ENCODE measurements at regions not wholly inside any gene's neighbourhood (a gene's known extent, or its start where the extent isn't known, plus 50 kb on each side); places are given as distances from the start of the nearest gene placed in this dataset.

- Mint-ChIP-seq H3K4me3 (no peak overlapping the region), H3K27ac (no peak overlapping the region), H3K4me1 (peaks cover 7% of the 10 kb centered on the region), H3K9me3 (peaks cover 0 to 6% of the 10 kb centered on the region in 2 donors), H3K27me3 (peaks cover 43% of the 10 kb centered on the region)
- ATAC-seq = no peak
- DNase-seq = no peak
Measured at GRCh38 chr21:38178653-38179470, 77.9 kb upstream of the KCNJ15 start.

- no peak for ATAC-seq
- H3K9me3 Mint-ChIP-seq = peaks cover 0 to 6% of the 10 kb centered on the region in 2 donors
- DNase-seq = no peak
- peaks cover 7% of the 10 kb centered on the region for H3K4me1 Mint-ChIP-seq
- peaks cover 43% of the 10 kb centered on the region for H3K27me3 Mint-ChIP-seq
- H3K27ac Mint-ChIP-seq = no peak overlapping the region
- no peak overlapping the region for H3K4me3 Mint-ChIP-seq
Measured at GRCh38 chr21:38179511-38179910, 77.3 kb upstream of the KCNJ15 start.

- no peak for ATAC-seq
- Mint-ChIP-seq H3K4me3 (no peak overlapping the region), H3K27ac (no peak overlapping the region), H3K27me3 (peaks cover 43% of the 10 kb centered on the region), H3K4me1 (peaks cover 7% of the 10 kb centered on the region), H3K9me3 (peaks cover 0 to 6% of the 10 kb centered on the region in 2 donors)
- DNase-seq = no peak
Measured at GRCh38 chr21:38181096-38181495, 75.7 kb upstream of the KCNJ15 start.

GRCh38 chr21:38182370-38182985 lies 74.3 kb upstream of the KCNJ15 start:
- Mint-ChIP-seq H3K27me3 (peaks cover 43% of the 10 kb centered on the region), H3K4me3 (no peak overlapping the region), H3K27ac (no peak overlapping the region), H3K9me3 (peaks cover 0 to 6% of the 10 kb centered on the region in 2 donors), H3K4me1 (peaks cover 7% of the 10 kb centered on the region)
- ATAC-seq (no peak), DNase-seq (no peak)

- no peak for ATAC-seq
Measured at GRCh38 chr21:38183961-38184360, 72.8 kb upstream of the KCNJ15 start.

GRCh38 chr21:38186661-38187270 lies 70.0 kb upstream of the KCNJ15 start:
- DNase-seq = no peak
- no peak for ATAC-seq
- H3K9me3 Mint-ChIP-seq = peaks cover 0 to 6% of the 10 kb centered on the region in 2 donors
- H3K27ac Mint-ChIP-seq = no peak overlapping the region
- H3K4me1 Mint-ChIP-seq = no peaks in the 10 kb centered on the region
- H3K27me3 Mint-ChIP-seq = peaks cover 15% of the 10 kb centered on the region
- no peak overlapping the region for H3K4me3 Mint-ChIP-seq

More at GRCh38 chr21:38183961-38184360, 72.8 kb upstream of the KCNJ15 start:
- H3K27ac Mint-ChIP-seq = no peak overlapping the region
- peaks cover 33% of the 10 kb centered on the region for H3K27me3 Mint-ChIP-seq
- no peak overlapping the region for H3K4me3 Mint-ChIP-seq
- peaks cover 5% of the 10 kb centered on the region for H3K4me1 Mint-ChIP-seq
- H3K9me3 Mint-ChIP-seq = peaks cover 0 to 4% of the 10 kb centered on the region in 2 donors
- DNase-seq = no peak

GRCh38 chr21:38188037-38188436 lies 68.8 kb upstream of the KCNJ15 start:
- Mint-ChIP-seq H3K27me3 (peaks cover 2% of the 10 kb centered on the region), H3K4me1 (no peaks in the 10 kb centered on the region), H3K27ac (no peak overlapping the region), H3K4me3 (no peak overlapping the region), H3K9me3 (peaks cover 0 to 6% of the 10 kb centered on the region in 2 donors)
- ATAC-seq (no peak), DNase-seq (no peak)

GRCh38 chr21:38196036-38196435 lies 60.8 kb upstream of the KCNJ15 start:
- DNase-seq (no peak), ATAC-seq (no peak)
- Mint-ChIP-seq H3K4me1 (no peaks in the 10 kb centered on the region), H3K27ac (no peak overlapping the region), H3K9me3 (peaks cover 8 to 28% of the 10 kb centered on the region in 2 donors), H3K27me3 (peaks cover 49% of the 10 kb centered on the region), H3K4me3 (no peak overlapping the region)

- Mint-ChIP-seq H3K27ac (no peak overlapping the region), H3K27me3 (peaks cover 84% of the 10 kb centered on the region), H3K4me1 (no peaks in the 10 kb centered on the region), H3K9me3 (peaks cover 0 to 5% of the 10 kb centered on the region in 2 donors), H3K4me3 (no peak overlapping the region)
- no peak for ATAC-seq
- DNase-seq = no peak
Measured at GRCh38 chr21:38202811-38203210, 54.0 kb upstream of the KCNJ15 start.

- Mint-ChIP-seq H3K4me3 (no peak overlapping the region), H3K27ac (no peak overlapping the region), H3K9me3 (peaks cover 0 to under 1% of the 10 kb centered on the region in 2 donors), H3K4me1 (peaks cover 4% of the 10 kb centered on the region), H3K27me3 (peaks cover 84% of the 10 kb centered on the region)
- DNase-seq = no peak
- ATAC-seq = no peak
Measured at GRCh38 chr21:38203229-38203628, 53.6 kb upstream of the KCNJ15 start.

- Mint-ChIP-seq H3K9me3 (no peaks in the 10 kb centered on the region), H3K27ac (no peak overlapping the region), H3K4me3 (no peak overlapping the region), H3K27me3 (peaks cover 88% of the 10 kb centered on the region), H3K4me1 (peaks cover 5% of the 10 kb centered on the region)
- DNase-seq = no peak
- no peak for ATAC-seq
Measured at GRCh38 chr21:38205940-38206339, 50.9 kb upstream of the KCNJ15 start.

GRCh38 chr21:38206646-38207045 lies 50.1 kb upstream of the KCNJ15 start:
- DNase-seq (no peak), ATAC-seq (no peak)
- H3K4me3 Mint-ChIP-seq = no peak overlapping the region
- H3K9me3 Mint-ChIP-seq = no peaks in the 10 kb centered on the region
- peaks cover 90% of the 10 kb centered on the region for H3K27me3 Mint-ChIP-seq
- peaks cover 5% of the 10 kb centered on the region for H3K4me1 Mint-ChIP-seq
- H3K27ac Mint-ChIP-seq = peak overlapping the region in 1 of 2 donors; percentile 59
